ENCODE measurements at regions not wholly inside any gene's neighbourhood (a gene's known extent, or its start where the extent isn't known, plus 50 kb on each side); places are given as distances from the start of the nearest gene placed in this dataset.
"Not testable (repeated sequence)": the region's sequence is repeated elsewhere in the genome, so short reads cannot be mapped to it uniquely, and the experiment has no call there.

DNA sequence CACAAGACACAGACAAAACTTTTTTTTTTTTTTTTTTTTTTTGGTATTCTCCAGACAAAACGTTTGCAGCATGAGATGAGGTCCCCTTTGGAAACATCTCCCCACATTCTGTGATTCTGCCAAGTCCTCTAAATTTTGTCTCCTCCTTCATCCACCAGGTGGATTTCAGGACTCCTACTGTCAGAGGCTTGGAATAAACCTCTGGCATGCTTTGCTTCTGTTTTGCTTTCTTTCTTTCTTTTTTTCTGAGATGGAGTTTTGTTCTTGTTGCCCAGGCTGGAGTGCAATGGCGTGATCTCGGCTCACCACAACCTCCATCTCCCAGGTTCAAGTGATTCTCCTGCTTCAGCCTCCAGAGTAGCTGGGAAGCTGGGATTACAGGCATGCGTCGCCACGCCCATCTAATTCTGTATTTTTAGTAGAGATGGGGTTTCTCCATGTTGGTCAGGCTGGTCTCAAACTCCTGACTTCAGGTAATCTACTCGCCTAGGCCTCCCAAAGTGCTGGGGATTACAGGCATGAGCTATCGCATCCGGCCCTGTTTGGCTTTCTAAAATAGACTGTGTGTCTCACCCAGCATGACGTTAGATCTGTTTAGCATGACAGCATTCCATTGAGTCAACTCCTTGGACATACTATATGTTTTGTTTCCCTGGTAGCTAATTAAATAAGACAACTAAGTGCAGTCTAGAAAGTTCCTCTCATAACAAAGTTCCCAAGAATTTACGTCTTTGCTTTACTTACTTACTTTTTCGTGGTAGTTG, 142.5 kb downstream of the NPIPA7 start:
- H3K27me3 ChIP-seq; DNase-seq; H3K27ac ChIP-seq; H3K9me3 ChIP-seq; H3K36me3 ChIP-seq; intact Hi-C loops (cut with DNase I; ENCODE audit: low total_unique reads); H3K4me3 ChIP-seq; H3K4me1 ChIP-seq: not testable (repeated sequence)

DNA sequence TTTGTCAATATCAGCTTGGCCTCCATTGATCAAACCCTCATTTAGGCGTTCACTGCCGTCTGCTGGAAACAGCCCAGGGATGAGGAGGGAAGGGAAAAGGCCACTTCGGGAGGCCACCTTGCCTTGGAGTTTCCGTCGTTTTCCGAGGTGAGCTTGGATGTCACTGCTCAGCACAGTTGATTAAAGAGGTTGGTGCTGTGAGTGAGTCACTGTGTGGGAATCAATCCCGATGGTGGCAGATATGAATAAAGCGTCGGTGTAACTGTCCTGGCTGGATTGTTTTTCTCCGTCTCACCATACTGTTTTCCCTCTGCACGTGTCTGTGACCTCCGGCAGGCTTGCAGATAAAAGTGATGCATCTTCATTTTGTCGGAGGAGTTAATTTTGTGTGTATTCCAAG, 148.1 kb downstream of the NPIPA7 start:
- DNase-seq; H3K27ac ChIP-seq; H3K4me3 ChIP-seq; H3K4me1 ChIP-seq; H3K27me3 ChIP-seq; H3K36me3 ChIP-seq; intact Hi-C loops (cut with DNase I; ENCODE audit: low total_unique reads); H3K9me3 ChIP-seq: not testable (repeated sequence)

DNA sequence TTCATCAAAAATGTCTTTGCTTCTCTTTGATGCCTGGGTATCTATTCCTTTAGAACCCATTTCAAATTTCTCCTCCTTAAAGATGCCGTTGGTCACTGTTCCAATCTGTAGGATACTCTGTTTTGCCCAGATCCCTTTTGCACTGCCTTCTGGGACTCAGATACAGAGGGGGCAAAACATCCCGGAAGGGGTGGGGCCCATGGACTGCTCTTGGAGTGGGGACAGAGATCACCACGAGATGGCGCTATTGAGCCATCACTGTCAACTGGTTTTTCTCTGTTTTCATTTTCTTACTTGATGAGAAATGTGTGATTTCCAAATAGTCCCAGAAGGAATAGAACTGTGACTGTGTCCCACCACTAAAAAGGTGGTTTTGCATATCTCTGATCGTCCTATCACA, 151.8 kb downstream of the NPIPA7 start:
- H3K9me3 ChIP-seq; H3K36me3 ChIP-seq; H3K27ac ChIP-seq; H3K4me1 ChIP-seq; intact Hi-C loops (cut with DNase I; ENCODE audit: low total_unique reads); DNase-seq; H3K27me3 ChIP-seq; H3K4me3 ChIP-seq: not testable (repeated sequence)

DNA sequence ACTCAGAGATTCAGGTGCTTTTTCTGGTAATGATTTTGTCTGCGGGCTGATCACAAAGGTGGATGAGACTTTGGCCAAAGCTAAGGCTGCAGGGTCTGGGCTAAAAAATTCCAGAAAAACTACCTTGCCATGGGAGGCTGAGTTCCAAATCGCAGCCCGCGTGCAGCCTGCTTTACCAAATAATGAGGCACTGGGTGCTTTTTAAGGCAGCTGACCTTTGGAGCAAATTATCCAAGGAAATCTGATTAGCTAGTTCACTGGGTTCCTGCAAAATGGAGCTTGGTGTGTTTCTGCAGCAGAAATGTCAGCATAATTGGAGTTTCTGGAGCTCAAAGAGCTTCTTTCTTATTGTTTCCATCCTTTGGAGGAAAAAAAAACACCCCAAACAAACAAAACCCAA, 156.6 kb downstream of the NPIPA7 start:
- intact Hi-C loops (cut with DNase I; ENCODE audit: low total_unique reads); H3K36me3 ChIP-seq: not testable (repeated sequence)

DNA sequence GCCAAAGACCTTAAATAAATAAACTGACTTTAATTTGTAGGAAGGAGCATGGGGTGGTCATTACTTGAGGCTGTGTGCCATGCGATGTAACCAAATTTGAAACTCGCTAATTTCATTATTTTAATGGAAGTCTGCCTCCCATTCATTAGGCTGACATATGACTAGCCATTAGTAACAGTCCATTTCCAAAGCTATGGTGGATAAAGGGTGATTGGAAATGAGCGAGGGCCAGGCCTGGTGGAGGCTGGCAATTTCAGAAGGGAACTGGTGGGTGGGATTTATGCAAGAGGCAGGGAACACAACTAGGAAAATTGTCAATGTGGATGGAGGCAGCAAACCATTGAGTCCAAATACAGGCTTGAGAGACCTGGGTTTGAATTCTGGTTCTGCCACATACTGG, 157.2 kb downstream of the NPIPA7 start:
- H3K27me3 ChIP-seq; H3K27ac ChIP-seq; H3K9me3 ChIP-seq; H3K4me1 ChIP-seq; intact Hi-C loops (cut with DNase I; ENCODE audit: low total_unique reads); H3K36me3 ChIP-seq; H3K4me3 ChIP-seq; DNase-seq: not testable (repeated sequence)

More for the DNA sequence above, 156.6 kb downstream of the NPIPA7 start:
- not testable (repeated sequence) for H3K9me3 ChIP-seq, H3K27ac ChIP-seq, H3K4me3 ChIP-seq, H3K4me1 ChIP-seq, H3K27me3 ChIP-seq, DNase-seq

DNA sequence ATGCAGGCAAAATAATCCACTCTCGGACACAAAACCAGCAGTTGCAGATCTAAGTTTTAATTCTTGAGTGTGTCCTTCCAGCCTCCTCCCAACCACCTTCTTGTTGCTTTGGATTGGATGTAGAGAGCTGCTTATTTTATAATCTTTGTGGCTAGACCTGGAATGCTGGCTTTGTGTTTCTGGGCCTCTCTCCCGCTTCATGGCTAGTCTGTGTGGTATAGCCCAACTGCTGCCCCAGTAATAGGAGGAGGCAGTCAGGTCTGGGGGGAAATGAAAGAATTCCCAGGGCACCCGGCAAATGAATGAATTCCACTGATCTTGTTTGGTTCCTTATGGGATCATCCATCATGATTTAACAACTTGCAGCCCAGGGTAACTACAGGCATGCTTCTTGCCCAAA, 170.8 kb downstream of the NPIPA7 start:
- H3K4me3 ChIP-seq; H3K27me3 ChIP-seq; H3K4me1 ChIP-seq; DNase-seq; H3K9me3 ChIP-seq; H3K27ac ChIP-seq; intact Hi-C loops (cut with DNase I; ENCODE audit: low total_unique reads); H3K36me3 ChIP-seq: not testable (repeated sequence)

DNA sequence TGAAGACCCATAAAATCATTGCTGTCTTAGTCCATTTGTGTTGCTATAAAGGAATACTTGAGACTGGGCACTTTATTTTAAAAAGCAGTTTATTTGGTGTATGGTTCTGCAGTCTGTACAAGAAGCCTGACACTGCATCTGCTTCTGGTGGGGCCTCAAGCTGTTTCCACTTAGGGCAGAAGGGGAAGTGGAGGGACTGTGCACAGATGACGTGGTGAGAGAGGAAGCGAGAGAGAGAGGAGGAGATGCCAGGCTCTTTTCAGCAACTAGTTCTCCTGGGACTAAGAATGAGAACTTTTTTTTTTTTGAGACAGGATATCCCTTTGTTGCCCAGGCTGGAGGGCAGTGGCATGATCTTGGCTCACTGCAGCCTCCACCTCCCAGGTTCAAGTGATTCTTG, 171.9 kb downstream of the NPIPA7 start:
- intact Hi-C loops (cut with DNase I; ENCODE audit: low total_unique reads); H3K9me3 ChIP-seq; H3K27me3 ChIP-seq; H3K4me1 ChIP-seq; H3K4me3 ChIP-seq; DNase-seq; H3K27ac ChIP-seq; H3K36me3 ChIP-seq: not testable (repeated sequence)

DNA sequence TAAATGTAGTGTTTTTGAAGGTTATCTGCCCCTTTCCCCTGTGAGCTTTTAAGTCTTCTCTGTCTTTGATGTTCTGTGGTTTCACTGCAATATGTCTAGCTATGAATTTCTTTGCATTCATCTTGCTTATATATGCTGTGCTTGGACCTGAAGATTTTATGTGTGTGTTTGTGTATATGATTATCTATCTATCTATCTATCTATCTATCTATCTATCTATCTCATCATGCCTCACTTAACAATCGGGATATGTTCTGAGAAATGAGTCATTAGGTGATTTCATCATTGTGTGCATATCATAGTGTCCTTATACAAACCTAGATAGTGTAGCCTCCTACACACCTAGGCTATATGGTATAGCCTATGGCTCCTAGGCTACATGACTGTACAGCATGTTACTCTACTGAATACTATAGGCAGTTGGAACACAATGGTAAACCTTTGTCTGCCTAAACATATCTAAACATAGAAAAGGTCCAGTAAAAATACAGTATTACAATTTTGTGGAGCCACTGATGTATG, 173.9 kb downstream of the NPIPA7 start:
- DNase-seq; H3K9me3 ChIP-seq; H3K36me3 ChIP-seq; intact Hi-C loops (cut with DNase I; ENCODE audit: low total_unique reads); H3K4me3 ChIP-seq; H3K27ac ChIP-seq; H3K27me3 ChIP-seq; H3K4me1 ChIP-seq: not testable (repeated sequence)

DNA sequence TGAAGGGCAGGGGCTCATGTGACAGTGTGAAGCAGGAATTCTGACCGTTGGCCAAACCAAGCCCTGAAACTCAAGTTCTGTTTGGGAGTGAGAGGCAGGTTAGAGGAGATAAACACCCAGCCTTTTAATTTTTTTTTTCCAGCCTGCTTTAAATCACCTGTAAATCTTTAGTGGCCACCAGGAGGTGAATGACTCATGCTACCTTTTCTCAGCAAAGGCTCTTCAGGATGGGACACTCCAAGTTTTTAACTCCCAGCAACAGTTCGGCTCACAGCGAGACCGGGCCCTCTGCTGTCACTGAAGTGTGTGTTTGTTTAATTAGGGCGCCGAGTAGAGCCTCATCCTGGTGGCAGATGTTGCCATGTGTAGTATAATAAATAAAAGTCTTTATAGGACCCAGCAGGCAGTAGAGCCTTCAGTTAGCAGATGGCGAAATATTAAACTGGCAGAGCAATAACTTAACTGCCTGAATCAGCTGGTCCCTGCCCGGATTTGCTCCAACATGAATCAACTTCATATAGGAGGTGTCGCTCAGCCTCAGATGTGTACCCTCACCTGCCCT, 180.3 kb downstream of the NPIPA7 start:
- DNase-seq; H3K27ac ChIP-seq; H3K27me3 ChIP-seq; H3K36me3 ChIP-seq; H3K9me3 ChIP-seq; H3K4me1 ChIP-seq; H3K4me3 ChIP-seq; intact Hi-C loops (cut with DNase I; ENCODE audit: low total_unique reads): not testable (repeated sequence)

DNA sequence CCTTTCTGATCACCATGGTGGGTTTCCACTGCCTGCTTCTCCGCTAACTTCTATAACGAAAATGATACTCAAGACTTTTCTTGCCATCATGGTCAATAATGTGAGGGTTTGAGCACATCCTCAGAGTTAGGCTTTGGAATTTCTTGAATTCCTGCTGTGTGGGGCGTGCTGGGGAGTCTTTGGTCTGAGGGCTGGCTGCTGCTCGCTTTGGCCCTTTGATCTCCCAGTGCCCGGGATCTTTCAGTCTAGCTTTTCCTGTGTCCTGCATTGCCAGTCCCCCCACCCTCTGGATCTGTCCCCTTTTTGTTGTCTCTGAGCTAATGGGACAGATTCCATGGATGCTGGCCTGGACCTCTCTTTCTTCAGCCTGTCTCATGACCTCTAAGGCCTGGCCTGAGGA, 182.6 kb downstream of the NPIPA7 start:
- not testable (repeated sequence) for H3K4me3 ChIP-seq

DNA sequence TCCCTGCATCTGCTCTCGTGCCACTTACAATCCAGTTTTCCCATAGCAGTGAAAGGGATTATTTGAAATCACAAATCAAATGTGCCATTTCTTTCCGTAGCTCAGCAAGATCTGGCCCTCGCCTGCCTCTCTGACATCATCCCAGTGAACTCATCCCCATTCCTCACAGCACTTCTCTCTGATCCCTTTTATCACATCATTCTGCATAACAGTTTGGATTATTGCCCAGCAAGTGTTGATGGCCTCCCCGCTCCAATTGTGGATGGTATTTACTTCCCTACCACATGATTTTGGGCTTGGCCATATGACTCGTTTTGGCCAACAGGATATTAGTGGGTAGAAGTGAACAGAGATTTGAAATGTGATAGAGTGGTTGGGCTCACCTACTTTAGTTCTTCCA, 185.0 kb downstream of the NPIPA7 start:
- DNase-seq; H3K9me3 ChIP-seq; intact Hi-C loops (cut with DNase I; ENCODE audit: low total_unique reads); H3K27me3 ChIP-seq; H3K36me3 ChIP-seq; H3K4me3 ChIP-seq; H3K4me1 ChIP-seq; H3K27ac ChIP-seq: not testable (repeated sequence)

More for the DNA sequence above, 182.6 kb downstream of the NPIPA7 start:
- H3K27ac ChIP-seq; H3K27me3 ChIP-seq; H3K4me1 ChIP-seq; intact Hi-C loops (cut with DNase I; ENCODE audit: low total_unique reads); H3K36me3 ChIP-seq; DNase-seq; H3K9me3 ChIP-seq: not testable (repeated sequence)

DNA sequence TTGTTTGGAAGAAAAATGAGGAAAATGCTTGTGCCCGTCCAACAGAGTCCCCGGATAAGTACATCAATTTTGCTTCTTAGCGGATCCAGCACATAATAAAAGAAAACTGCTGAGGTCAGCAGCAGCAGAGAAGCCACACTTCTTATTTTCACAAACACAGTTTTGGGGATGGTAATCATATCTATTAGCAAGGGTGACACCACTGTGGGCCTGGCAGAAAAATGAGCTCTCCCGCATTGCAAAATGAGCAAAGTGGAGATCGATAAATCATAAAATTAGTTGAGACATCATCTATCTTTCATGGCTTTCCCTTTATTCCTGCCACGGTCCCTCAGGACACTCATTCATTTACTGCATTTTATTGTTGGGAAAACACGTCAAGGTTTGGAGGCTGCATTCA, 186.4 kb downstream of the NPIPA7 start:
- DNase-seq; H3K9me3 ChIP-seq; intact Hi-C loops (cut with DNase I; ENCODE audit: low total_unique reads); H3K4me3 ChIP-seq; H3K27ac ChIP-seq; H3K27me3 ChIP-seq; H3K4me1 ChIP-seq; H3K36me3 ChIP-seq: not testable (repeated sequence)

DNA sequence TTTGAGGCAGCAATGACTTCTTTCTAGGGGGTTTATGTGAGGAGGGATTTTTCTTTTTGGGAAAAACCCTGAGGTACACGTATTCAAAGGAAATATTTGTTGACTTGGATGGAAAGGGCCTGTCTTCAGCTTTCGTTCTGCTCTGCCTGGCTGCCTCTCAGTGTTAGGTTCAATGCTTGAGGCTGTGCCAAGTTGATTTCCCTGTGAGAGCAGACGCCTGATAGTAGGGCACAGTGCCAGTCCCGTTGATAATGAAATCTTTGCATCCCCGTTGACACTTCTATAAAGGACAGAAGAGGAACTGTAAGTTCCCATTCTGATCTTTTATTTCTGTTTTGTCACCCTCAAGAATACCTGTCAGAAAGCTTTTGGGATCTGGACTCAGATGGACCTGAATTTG, 191.1 kb downstream of the NPIPA7 start:
- intact Hi-C loops (cut with DNase I; ENCODE audit: low total_unique reads); H3K27me3 ChIP-seq; H3K27ac ChIP-seq; H3K36me3 ChIP-seq; H3K9me3 ChIP-seq; DNase-seq; H3K4me3 ChIP-seq; H3K4me1 ChIP-seq: not testable (repeated sequence)

DNA sequence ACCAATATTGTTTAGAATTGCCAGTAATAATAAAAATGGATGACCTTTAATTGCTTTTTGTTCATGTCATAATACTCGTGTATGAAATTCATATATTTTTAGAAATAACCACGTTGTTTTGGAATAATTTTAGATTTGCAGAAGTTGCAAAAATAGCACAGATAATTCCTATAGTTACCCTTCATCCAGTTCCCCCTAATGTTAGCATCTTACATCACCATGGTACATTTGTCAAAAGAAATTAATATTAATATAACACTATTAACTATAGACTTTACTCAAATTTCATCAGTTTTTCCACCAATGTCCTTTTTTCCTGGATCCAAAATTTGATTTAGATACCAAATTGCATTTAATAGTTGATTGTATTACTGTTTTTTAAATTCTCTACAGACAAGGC, 191.9 kb downstream of the NPIPA7 start:
- H3K36me3 ChIP-seq; intact Hi-C loops (cut with DNase I; ENCODE audit: low total_unique reads); H3K4me3 ChIP-seq; H3K27ac ChIP-seq; H3K4me1 ChIP-seq; DNase-seq; H3K27me3 ChIP-seq; H3K9me3 ChIP-seq: not testable (repeated sequence)

Data from uterus (tissue), 3 donors.